HG02763 (cell line): ENCODE measurements at regions not wholly inside any gene's neighbourhood (a gene's known extent, or its start where the extent isn't known, plus 50 kb on each side); places are given as distances from the start of the nearest gene placed in this dataset.
"Not testable (repeated sequence)": the region's sequence is repeated elsewhere in the genome, so short reads cannot be mapped to it uniquely, and the experiment has no call there.

Source experiments
- ATAC-seq: cut with Tn5 transposase; IDR thresholded peaks from one replicate; pipeline ENCODE4 v1.9.1; 2021; ENCODE audit warnings: mild to moderate bottlenecking, moderate library complexity; ENCODE audit not compliant: unreplicated experiment

GRCh38 chr6:94713446-94713845 is 863.9 kb upstream of the MANEA start:
- no peak for ATAC-seq

GRCh38 chr6:94698773-94699172 is 878.6 kb upstream of the MANEA start:
- no peak for ATAC-seq

DNA sequence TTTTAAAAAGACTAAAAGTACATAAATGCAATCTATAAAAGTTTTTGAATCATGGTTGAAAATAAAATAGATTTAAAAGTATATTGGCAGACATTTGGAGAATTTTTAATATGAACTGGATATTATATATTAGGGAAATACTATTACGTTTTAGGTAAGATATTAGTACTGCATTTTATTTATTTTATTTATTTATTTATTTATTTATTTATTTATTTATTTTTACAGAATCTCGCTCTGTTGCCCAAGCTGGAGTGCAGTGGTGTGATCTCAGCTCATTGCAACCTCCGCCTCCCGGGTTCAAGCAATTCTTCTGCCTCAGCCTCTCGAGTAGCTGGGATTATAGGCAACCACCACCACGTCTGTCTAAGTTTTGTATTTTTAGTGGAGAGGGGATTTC is 890.1 kb upstream of the MANEA start:
- not testable (repeated sequence) for ATAC-seq

DNA sequence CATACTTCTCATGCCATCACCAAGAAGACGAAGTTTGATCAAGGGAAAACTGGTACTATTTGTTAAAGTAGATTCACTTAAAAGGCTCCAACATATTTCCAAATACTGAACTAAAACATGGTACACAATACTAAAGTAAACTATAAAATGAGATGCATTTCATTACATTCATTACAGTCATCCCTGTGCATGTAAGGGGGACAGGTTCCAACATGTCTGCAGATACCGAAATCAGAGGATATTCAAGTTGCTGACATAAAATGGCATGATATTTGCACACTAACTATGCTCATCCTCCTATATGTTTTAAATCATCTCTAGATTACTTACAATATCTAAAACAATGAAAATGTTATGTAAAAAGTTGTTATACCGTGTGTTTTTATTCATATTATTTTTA is 893.9 kb upstream of the MANEA start:
- no peak for ATAC-seq

DNA sequence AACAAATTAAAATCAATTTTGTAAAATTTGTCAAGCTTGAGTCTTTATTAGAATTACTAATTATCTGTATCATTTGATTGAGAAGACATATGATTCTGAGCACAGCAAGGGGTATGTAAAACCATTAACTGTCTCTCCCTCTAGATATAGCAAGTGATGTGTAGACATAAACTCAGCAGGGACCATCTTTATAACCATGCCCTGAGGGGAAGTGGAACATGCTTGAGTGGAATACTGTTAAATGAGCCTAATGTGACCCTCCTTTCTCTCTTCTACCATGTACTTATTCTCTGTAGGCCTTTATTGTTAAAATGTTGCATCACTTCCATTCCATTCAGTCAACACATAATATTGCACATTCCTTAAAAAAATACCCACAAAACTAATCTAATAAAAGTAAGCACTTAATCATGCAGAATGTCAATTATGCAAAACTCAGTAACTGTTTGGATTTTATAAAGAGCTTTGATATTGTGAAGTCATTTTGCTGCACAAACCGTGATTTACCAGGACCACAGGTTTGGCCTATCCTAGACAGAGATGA is 896.6 kb upstream of the MANEA start:
- ATAC-seq: no peak

- no peak for ATAC-seq
Measured at GRCh38 chr6:94673251-94673650, 904.1 kb upstream of the MANEA start.

DNA sequence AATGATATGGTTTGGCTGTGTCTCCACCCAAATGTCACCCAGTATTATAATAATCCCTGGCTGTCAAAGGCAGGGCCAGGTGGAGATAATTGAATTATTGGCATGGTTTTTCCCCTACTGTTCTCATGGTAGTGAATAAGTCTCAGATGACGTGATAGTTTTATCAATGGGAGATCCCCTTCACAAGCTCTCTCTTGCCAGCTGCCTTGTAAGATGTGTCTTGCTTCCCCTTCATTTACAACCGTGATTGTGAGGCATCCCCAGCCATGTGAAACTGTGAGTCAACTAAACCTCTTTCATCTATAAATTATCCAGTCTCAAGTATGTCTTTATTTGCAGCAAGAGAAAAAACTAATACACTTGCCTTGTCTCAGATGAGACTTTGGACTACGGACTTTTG is 907.3 kb upstream of the MANEA start:
- ATAC-seq: no peak

- ATAC-seq: no peak
Measured at GRCh38 chr6:94668876-94669275, 908.5 kb upstream of the MANEA start.

- ATAC-seq: no peak
Measured at GRCh38 chr6:94658929-94659328, 918.4 kb upstream of the MANEA start.

- ATAC-seq: no peak
Measured at GRCh38 chr6:94651239-94651638, 926.1 kb upstream of the MANEA start.

DNA sequence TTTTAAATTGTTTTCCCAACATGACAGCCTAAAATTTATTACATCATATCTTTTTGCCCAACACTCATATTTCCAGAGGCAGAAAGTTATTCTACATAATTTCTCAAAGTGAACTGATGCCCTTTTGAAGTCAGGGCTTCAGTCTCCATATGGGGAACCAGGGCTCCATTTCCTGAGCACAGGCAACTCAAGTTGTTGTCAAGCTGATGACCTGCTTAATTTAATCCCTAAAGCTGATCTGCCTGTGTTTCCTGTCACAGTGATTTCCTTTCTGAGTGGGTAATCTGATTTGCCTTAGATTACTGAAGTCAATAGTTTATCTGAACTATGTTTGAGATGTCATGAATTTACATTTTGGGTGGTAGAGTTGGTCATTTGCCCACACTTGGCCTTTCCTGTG is 932.1 kb upstream of the MANEA start:
- no peak for ATAC-seq

GRCh38 chr6:94639564-94639963 is 937.8 kb upstream of the MANEA start:
- no peak for ATAC-seq

DNA sequence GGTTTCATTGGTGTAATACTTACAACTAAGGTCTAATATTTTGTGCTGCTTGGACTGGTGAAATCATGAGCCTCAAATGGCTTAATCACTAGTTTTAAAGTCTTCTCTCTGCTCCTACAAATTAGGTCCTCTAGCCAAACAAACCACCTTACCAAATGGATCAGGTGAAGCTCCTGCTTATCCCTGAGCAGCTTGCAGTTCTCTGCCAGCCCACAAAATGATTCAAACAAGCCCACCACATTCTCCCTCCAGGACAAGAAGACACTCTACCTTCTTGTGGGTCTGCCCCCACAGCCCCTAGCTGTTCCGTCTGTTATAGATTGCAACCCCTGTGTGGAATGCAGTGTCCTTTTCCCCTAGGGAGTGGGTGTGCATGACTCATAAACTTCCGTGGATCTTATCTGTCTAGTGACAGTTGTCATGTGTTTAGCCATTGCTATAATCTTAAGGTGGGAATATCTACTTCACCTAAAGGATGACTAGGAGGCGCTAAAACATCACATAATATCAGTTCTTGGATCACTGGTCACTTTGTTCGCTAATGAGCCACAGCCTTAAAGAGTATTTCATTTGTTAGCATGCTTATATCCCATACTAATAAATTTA is 940.5 kb upstream of the MANEA start:
- ATAC-seq: no peak

GRCh38 chr6:94623586-94623985 is 953.7 kb upstream of the MANEA start:
- ATAC-seq: no peak

GRCh38 chr6:94622783-94623182 is 954.6 kb upstream of the MANEA start:
- no peak for ATAC-seq

DNA sequence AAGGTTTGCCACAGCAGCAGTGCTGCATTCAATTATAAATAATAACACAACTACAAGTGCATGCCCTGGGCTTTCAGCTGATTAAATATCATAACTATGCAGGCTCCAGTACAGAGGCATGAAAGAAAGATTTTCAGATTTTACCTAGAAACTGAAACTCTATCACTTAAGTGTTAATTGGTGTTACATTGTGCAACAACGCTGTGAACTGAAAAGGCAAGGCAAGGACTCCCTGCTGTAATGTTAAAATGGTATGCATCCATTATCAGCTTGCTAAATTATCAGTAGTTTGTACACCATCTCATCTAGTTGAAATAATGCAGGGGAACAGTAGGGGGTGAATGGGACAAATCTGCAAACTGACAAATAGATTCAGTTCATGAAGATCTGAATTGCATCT is 976.7 kb upstream of the MANEA start:
- ATAC-seq: no peak

DNA sequence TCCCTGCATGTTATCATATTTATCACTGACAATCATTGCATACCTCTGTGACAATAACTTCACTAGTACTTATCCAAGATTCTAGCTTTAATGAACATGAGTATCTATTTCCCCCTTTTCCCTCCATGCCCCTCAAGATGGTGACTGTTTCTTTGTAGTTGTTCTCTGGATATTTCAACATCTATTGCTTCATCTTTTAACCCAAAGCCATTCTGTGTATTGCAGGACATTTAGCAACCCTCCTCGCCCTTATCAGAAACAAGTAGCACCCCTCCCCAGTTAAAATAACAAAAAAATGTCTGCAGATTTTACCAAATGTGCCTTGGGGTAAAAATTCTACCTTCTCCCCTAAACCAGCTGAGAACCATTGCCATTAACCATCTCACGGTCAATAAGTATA is 979.8 kb upstream of the MANEA start:
- ATAC-seq: no peak

GRCh38 chr6:94590416-94590815 is 986.9 kb upstream of the MANEA start:
- ATAC-seq: no peak

GRCh38 chr6:94588301-94588700 is 989.0 kb upstream of the MANEA start:
- no peak for ATAC-seq

GRCh38 chr6:94584211-94584610 is 993.1 kb upstream of the MANEA start:
- no peak for ATAC-seq

DNA sequence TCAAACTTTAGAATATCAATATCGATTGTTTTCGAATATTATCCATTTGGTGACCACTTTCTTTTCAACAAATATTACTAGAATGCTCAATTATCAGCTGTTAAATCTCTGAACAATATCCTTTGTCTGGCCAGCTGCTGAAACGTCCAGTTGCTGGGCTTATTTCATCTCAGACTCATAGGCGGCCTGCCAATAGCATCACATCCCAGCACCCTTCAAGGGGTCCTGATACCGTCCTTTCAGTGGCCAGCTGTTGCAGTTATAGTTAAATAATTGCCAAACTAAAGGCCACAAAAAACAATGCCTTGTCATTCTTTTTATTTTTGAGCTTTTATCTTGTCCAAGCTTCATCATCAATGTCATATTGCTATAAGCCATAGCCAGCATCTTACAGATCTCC is 1006.8 kb upstream of the MANEA start:
- no peak for ATAC-seq

DNA sequence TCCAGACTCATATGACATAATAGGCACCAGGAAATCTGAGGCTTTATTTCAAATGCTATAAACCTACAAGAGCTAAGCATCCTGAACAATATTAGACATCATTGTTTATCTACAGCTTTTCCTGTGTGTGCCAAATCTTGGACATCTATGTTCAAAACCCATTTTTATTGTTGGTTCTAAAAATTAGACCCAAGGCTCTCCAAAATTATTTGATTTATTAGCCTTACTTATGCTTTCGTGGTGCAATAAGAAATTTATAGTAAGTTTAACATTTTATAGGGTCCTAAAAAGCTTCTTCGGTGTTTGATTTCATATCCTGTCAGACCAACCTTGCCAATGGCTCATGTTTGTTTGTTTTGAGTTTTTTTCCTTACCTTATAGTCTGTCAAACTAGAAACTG is 1014.5 kb upstream of the MANEA start:
- no peak for ATAC-seq

- ATAC-seq: no peak
Measured at GRCh38 chr6:94559829-94560537, 1017.4 kb upstream of the MANEA start.
